ENCODE measurements at regions not wholly inside any gene's neighbourhood (a gene's known extent, or its start where the extent isn't known, plus 50 kb on each side); places are given as distances from the start of the nearest gene placed in this dataset.

GRCh38 chr2:196445991-196446390 lies 193.5 kb upstream of the CCDC150 start:
- no peak for DNase-seq

- DNase-seq: no peak
Measured at GRCh38 chr2:196448407-196449079, 191.0 kb upstream of the CCDC150 start.

- no peak for DNase-seq
Measured at GRCh38 chr2:196449083-196449482, 190.4 kb upstream of the CCDC150 start.

- DNase-seq: no peak
Measured at GRCh38 chr2:196452758-196453157, 186.8 kb upstream of the CCDC150 start.

- no peak for DNase-seq
Measured at GRCh38 chr2:196453613-196454047, 185.9 kb upstream of the CCDC150 start.

- no peak for DNase-seq
Measured at GRCh38 chr2:196454492-196454891, 185.0 kb upstream of the CCDC150 start.

- DNase-seq: no peak
Measured at GRCh38 chr2:196459539-196459938, 180.0 kb upstream of the CCDC150 start.

- no peak for DNase-seq
Measured at GRCh38 chr2:196463706-196464105, 175.8 kb upstream of the CCDC150 start.

GRCh38 chr2:196464311-196464710 lies 175.2 kb upstream of the CCDC150 start:
- no peak for DNase-seq

- DNase-seq: no peak
Measured at GRCh38 chr2:196466581-196466980, 172.9 kb upstream of the CCDC150 start.

- DNase-seq: no peak
Measured at GRCh38 chr2:196468394-196468793, 171.1 kb upstream of the CCDC150 start.

- no peak for DNase-seq
Measured at GRCh38 chr2:196473617-196474016, 165.9 kb upstream of the CCDC150 start.

- no peak for DNase-seq
Measured at GRCh38 chr2:196475611-196476010, 163.9 kb upstream of the CCDC150 start.

- DNase-seq: no peak
Measured at GRCh38 chr2:196478588-196478987, 160.9 kb upstream of the CCDC150 start.

- DNase-seq: no peak
Measured at GRCh38 chr2:196479350-196479749, 160.2 kb upstream of the CCDC150 start.

- no peak for DNase-seq
Measured at GRCh38 chr2:196480653-196481323, 158.7 kb upstream of the CCDC150 start.

- DNase-seq: no peak
Measured at GRCh38 chr2:196481324-196481697, 158.2 kb upstream of the CCDC150 start.

- DNase-seq: no peak
Measured at GRCh38 chr2:196482119-196483065, 157.1 kb upstream of the CCDC150 start.

GRCh38 chr2:196486146-196486545 lies 153.4 kb upstream of the CCDC150 start:
- DNase-seq: no peak

- no peak for DNase-seq
Measured at GRCh38 chr2:196487417-196487816, 152.1 kb upstream of the CCDC150 start.

- DNase-seq: no peak
Measured at GRCh38 chr2:196489371-196489770, 150.1 kb upstream of the CCDC150 start.

GRCh38 chr2:196492946-196493345 lies 146.6 kb upstream of the CCDC150 start:
- no peak for DNase-seq

GRCh38 chr2:196498962-196499361 lies 140.6 kb upstream of the CCDC150 start:
- DNase-seq: no peak

- no peak for DNase-seq
Measured at GRCh38 chr2:196499686-196500085, 139.8 kb upstream of the CCDC150 start.

Measured in right forelimb (tissue), 1 donor.